NB4 (cell line): ENCODE measurements at regions not wholly inside any gene's neighbourhood (a gene's known extent, or its start where the extent isn't known, plus 50 kb on each side); places are given as distances from the start of the nearest gene placed in this dataset.

Experiments
- DNase-seq: peaks from one replicate; pipeline ENCODE4 v3.0.0; 2010; ENCODE audit warnings: low read depth
- H3K4me3 ChIP-seq: one replicate; pipeline ENCODE4 v1.5.1; 2011; ENCODE audit warnings: mild to moderate bottlenecking, low read depth, low read length, moderate library complexity
- MAX ChIP-seq: IDR thresholded peaks from 2 replicates; pipeline ENCODE4 v1.6.1; 2011; ENCODE audit warnings: low read depth, low read length
- MYC ChIP-seq: IDR thresholded peaks from 2 replicates; pipeline ENCODE4 v1.6.1; 2011; ENCODE audit warnings: low read depth, low read length
- POLR2A ChIP-seq: IDR thresholded peaks from 2 replicates; pipeline ENCODE4 v1.6.1; 2011; ENCODE audit warnings: mild to moderate bottlenecking; ENCODE audit not compliant: insufficient read length; ENCODE audit errors: extremely low read depth
- TF ChIP-seq, protein P1 (sequence below): IDR thresholded peaks from one replicate; pipeline ENCODE4 v1.5.1; 2012; ENCODE audit warnings: low read depth, low read length

- H3K4me3 ChIP-seq, result no peak overlapping the region
- TF ChIP-seq, protein P1, sequence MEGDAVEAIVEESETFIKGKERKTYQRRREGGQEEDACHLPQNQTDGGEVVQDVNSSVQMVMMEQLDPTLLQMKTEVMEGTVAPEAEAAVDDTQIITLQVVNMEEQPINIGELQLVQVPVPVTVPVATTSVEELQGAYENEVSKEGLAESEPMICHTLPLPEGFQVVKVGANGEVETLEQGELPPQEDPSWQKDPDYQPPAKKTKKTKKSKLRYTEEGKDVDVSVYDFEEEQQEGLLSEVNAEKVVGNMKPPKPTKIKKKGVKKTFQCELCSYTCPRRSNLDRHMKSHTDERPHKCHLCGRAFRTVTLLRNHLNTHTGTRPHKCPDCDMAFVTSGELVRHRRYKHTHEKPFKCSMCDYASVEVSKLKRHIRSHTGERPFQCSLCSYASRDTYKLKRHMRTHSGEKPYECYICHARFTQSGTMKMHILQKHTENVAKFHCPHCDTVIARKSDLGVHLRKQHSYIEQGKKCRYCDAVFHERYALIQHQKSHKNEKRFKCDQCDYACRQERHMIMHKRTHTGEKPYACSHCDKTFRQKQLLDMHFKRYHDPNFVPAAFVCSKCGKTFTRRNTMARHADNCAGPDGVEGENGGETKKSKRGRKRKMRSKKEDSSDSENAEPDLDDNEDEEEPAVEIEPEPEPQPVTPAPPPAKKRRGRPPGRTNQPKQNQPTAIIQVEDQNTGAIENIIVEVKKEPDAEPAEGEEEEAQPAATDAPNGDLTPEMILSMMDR, result no peak
- TF ChIP-seq MYC (no peak), POLR2A (no peak), MAX (no peak)
- DNase-seq, result no peak
Observed at GRCh38 chr12:23001487-23001886, 376.5 kb downstream of the ETNK1 start.

GRCh38 chr12:23002381-23002780 lies 377.4 kb downstream of the ETNK1 start:
- H3K4me3 ChIP-seq, result no peak overlapping the region
- DNase-seq, result no peak
- TF ChIP-seq POLR2A, result no peak
- TF ChIP-seq, protein P1, result no peak
- no peak for TF ChIP-seq MYC
- no peak for TF ChIP-seq MAX

GRCh38 chr12:23004473-23005020 lies 379.6 kb downstream of the ETNK1 start:
- H3K4me3 ChIP-seq, result no peak overlapping the region
- DNase-seq, result no peak
- TF ChIP-seq MAX (no peak), POLR2A (no peak), MYC (no peak)
- TF ChIP-seq, protein P1, result no peak

DNA sequence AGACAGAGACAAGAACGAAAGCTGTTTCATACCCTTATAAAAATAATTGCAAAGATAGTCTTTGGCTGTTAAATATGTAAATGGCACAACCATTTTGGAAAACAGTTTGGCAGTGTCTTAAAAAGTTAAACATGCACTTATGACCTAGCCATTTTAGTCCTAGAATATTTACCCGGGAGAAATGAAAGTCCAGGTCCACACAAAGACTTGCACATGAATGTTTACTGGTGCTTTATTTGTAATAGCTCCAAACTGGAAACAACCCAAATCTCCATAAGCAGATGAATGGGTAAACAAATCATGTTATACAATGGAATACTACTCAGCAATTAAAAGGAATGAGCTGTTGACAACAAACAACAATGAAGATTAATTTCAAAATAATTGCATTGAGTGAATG lies 380.4 kb downstream of the ETNK1 start:
- no peak for DNase-seq
- H3K4me3 ChIP-seq, result no peak overlapping the region
- TF ChIP-seq, protein P1, result no peak
- TF ChIP-seq MAX (no peak), MYC (no peak), POLR2A (no peak)

GRCh38 chr12:23006413-23006812 lies 381.4 kb downstream of the ETNK1 start:
- DNase-seq, result no peak
- TF ChIP-seq POLR2A (no peak), MYC (no peak), MAX (no peak)
- TF ChIP-seq, protein P1, result no peak
- no peak overlapping the region for H3K4me3 ChIP-seq

- TF ChIP-seq MYC (no peak), MAX (no peak), POLR2A (no peak)
- TF ChIP-seq, protein P1, result no peak
- DNase-seq, result no peak
- no peak overlapping the region for H3K4me3 ChIP-seq
Observed at GRCh38 chr12:23008623-23009022, 383.7 kb downstream of the ETNK1 start.
